Natural killer cell (primary cell): ENCODE measurements at regions not wholly inside any gene's neighbourhood (a gene's known extent, or its start where the extent isn't known, plus 50 kb on each side); places are given as distances from the start of the nearest gene placed in this dataset.

Experiments used
- ATAC-seq, 3 donors: fragments of 150-1000 bp in 2 of 3; fragments of 200-7000 bp in 1 of 3; cut with Tn5 transposase; 1 replicate in 1 of 3; 2 replicates in 2 of 3; pipeline ENCODE4 v1.10.0; 2021; ENCODE audit warnings: mild to moderate bottlenecking in 2 of 3, moderate library complexity in 2 of 3
- DNase-seq, 2 donors: peaks; one replicate each; pipeline versions ENCODE4 v3.0.0 to v3.0.0-alpha.2; 2013 to 2021; ENCODE audit warnings: mixed read lengths in 1 of 2
- H3K27ac ChIP-seq: one replicate; pipeline ENCODE4 v1.5.1; 2013; ENCODE audit warnings: mild to moderate bottlenecking, low read length
- H3K27me3 ChIP-seq: one replicate; pipeline ENCODE4 v1.6.1; 2013; ENCODE audit warnings: low read length; ENCODE audit not compliant: control insufficient read depth, insufficient read depth
- H3K36me3 ChIP-seq: one replicate; pipeline ENCODE4 v1.6.1; 2013; ENCODE audit warnings: low read length; ENCODE audit not compliant: control insufficient read depth, insufficient read depth
- H3K4me1 ChIP-seq: one replicate; pipeline ENCODE4 v1.6.1; 2013; ENCODE audit warnings: low read length; ENCODE audit not compliant: control insufficient read depth, insufficient read depth
- H3K4me3 ChIP-seq: one replicate; pipeline ENCODE4 v1.5.1; 2013; ENCODE audit warnings: low read length
- H3K9me3 ChIP-seq: one replicate; pipeline ENCODE4 v1.6.1; 2013; ENCODE audit warnings: low read length; ENCODE audit not compliant: control insufficient read depth, insufficient read depth
- H3K27ac Mint-ChIP-seq, 2 donors: one replicate each; pipeline ENCODE4 v1.8.0; 2022; ENCODE audit warnings: mild to moderate bottlenecking in 2 of 2, mixed read lengths in 2 of 2, moderate library complexity in 1 of 2
- H3K27me3 Mint-ChIP-seq, 2 donors: one replicate each; pipeline ENCODE4 v1.8.0; 2022; ENCODE audit warnings: low read depth in 2 of 2, mixed read lengths in 2 of 2
- H3K36me3 Mint-ChIP-seq: one replicate; pipeline ENCODE4 v1.8.0; 2022; ENCODE audit warnings: mixed read lengths
- H3K4me1 Mint-ChIP-seq, 2 donors: one replicate each; pipeline ENCODE4 v1.8.0; 2022; ENCODE audit warnings: mixed read lengths in 2 of 2
- H3K4me3 Mint-ChIP-seq: one replicate; pipeline ENCODE4 v1.8.0; 2022; ENCODE audit warnings: mild to moderate bottlenecking, moderate library complexity, mixed read lengths
- H3K9me3 Mint-ChIP-seq, 2 donors: one replicate each; pipeline ENCODE4 v1.8.0; 2022; ENCODE audit warnings: mixed read lengths in 2 of 2
- WGBS: methylation state at CpG from one replicate; pipeline ENCODE4 v1.1.7; 2013; ENCODE audit warnings: missing lambda C conversion rate; ENCODE audit not compliant: insufficient coverage; 5-methylcytosine and 5-hydroxymethylcytosine counted together
- intact Hi-C: fragments of 100-400 bp; cut with micrococcal nuclease; formaldehyde crosslinking; loops from one replicate; pipeline ENCODE4 v1.14.2; 2022
- TF ChIP-seq, protein P1 (sequence below): fragments of 200-600 bp; IDR thresholded peaks from one replicate; pipeline ENCODE4 v1.8.0; 2022; ENCODE audit warnings: antibody characterized with exemption

DNA sequence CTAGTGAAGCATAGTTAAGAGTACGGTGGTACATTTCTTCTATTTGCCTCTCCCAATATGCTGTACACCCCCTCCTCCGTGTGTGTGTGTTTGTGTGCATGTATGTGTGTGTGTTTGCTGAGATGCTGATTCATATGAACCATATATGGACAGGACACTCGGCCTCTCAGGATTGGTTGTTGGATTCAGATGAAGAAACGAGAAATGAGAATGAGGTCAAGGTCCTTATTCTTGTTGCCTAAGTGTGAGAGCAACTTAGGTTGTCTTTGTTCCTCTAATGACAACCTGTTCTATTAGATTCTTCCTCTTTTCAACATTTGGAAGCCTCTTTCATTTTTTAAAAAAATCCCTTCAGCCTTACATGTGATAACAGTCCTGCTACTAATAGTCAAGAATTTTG lies 1387.6 kb downstream of the STIM2 start:
- no peak overlapping the region for H3K27ac Mint-ChIP-seq
- ATAC-seq (no peak), DNase-seq (no peak)
- no peak overlapping the region for H3K4me3 ChIP-seq
- H3K36me3 ChIP-seq, result no peaks in the 10 kb centered on the region
- no peaks in the 10 kb centered on the region for H3K4me1 Mint-ChIP-seq
- no peaks in the 10 kb centered on the region for H3K27me3 Mint-ChIP-seq
- no peak overlapping the region for H3K27ac ChIP-seq
- H3K4me3 Mint-ChIP-seq, result no peak overlapping the region
- H3K9me3 ChIP-seq, result no peaks in the 10 kb centered on the region
- H3K9me3 Mint-ChIP-seq, result peaks cover 7 to 10% of the 10 kb centered on the region in 2 donors
- no peaks in the 10 kb centered on the region for H3K27me3 ChIP-seq
- WGBS, result 86% methylated on average over 3 of the region's 4 CpGs
- TF ChIP-seq, protein P1, sequence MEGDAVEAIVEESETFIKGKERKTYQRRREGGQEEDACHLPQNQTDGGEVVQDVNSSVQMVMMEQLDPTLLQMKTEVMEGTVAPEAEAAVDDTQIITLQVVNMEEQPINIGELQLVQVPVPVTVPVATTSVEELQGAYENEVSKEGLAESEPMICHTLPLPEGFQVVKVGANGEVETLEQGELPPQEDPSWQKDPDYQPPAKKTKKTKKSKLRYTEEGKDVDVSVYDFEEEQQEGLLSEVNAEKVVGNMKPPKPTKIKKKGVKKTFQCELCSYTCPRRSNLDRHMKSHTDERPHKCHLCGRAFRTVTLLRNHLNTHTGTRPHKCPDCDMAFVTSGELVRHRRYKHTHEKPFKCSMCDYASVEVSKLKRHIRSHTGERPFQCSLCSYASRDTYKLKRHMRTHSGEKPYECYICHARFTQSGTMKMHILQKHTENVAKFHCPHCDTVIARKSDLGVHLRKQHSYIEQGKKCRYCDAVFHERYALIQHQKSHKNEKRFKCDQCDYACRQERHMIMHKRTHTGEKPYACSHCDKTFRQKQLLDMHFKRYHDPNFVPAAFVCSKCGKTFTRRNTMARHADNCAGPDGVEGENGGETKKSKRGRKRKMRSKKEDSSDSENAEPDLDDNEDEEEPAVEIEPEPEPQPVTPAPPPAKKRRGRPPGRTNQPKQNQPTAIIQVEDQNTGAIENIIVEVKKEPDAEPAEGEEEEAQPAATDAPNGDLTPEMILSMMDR, result no peak
- intact Hi-C loops, result no loop called here
- peaks cover 12% of the 10 kb centered on the region for H3K36me3 Mint-ChIP-seq
- H3K4me1 ChIP-seq, result no peaks in the 10 kb centered on the region

DNA sequence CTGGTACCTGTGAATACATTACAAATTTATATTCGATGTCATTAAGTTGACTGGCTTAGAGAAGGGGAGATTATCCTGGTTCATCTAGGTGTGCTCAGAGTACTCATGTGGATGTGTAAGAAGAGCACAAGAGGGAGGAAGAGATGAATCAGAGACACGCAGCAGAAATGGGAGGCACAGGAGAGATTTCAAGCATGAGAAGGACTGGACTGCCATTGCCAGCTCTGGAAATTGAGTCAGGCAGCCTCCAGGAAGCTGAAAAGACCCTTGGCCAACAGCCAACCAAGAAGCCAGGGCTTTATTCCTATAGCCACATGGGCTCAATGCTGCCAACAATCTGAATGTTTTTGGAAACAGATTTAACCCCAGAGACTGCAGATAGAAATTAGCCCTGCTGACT lies 1390.0 kb downstream of the STIM2 start:
- no peak overlapping the region for H3K4me3 Mint-ChIP-seq

DNA sequence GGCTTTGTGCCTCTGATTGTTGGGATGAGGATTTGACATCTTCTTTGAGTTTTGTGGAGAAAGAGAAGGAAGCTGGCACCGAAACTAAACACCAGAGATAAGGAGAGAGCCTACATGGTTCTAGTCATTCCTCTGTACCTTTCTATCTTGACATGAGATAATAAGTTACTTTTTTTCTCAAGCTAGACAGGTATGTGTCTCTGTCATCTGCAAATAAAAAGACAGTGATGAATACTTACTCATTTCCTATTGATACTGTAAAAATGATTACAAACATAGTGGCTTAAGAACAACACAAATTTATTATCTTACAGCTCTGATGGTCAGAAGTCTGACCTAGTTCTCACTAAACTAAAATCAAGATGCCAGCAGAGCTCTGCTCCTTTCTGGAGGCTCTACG lies 1391.2 kb downstream of the STIM2 start:
- DNase-seq, result no peak
- no peak overlapping the region for H3K4me3 Mint-ChIP-seq

More for the DNA sequence above, 1390.0 kb downstream of the STIM2 start:
- Histone ChIP-seq H3K9me3 (peaks cover 6% of the 10 kb centered on the region), H3K27ac (no peak overlapping the region), H3K4me1 (no peaks in the 10 kb centered on the region), H3K4me3 (no peak overlapping the region), H3K36me3 (no peaks in the 10 kb centered on the region), H3K27me3 (no peaks in the 10 kb centered on the region)
- Mint-ChIP-seq H3K27ac (no peak overlapping the region), H3K27me3 (no peaks in the 10 kb centered on the region), H3K4me1 (no peaks in the 10 kb centered on the region), H3K9me3 (peaks cover 12 to 16% of the 10 kb centered on the region in 2 donors), H3K36me3 (peaks cover 15% of the 10 kb centered on the region)
- ATAC-seq (no peak), DNase-seq (no peak)
- 91% methylated on average over 2 of the region's 2 CpGs for WGBS
- intact Hi-C loops, result no loop called here
- TF ChIP-seq, protein P1, result no peak

DNA sequence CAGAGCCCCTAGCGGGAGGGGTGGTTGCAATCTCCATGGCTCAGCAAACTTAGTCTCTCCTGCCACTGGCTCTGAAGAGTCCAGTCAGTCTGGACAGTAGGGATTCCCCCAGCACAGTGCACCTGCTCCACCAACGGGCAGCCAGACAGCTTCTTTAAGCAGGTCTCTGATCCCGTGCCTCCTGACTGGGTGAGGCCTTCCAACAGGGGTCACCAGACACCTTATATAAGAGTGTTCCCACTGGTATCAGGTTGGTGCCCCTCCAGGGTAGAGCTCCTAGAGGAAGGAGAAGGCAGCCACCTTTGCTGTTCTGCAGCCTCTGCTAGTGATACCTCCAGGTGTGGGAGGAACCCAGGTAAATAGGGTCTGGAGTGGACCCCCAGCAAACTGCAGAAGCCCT lies 1393.4 kb downstream of the STIM2 start:
- WGBS, result 68% methylated on average over 3 of the region's 3 CpGs
- Mint-ChIP-seq H3K27me3 (no peaks in the 10 kb centered on the region), H3K9me3 (peaks cover 14 to 22% of the 10 kb centered on the region in 2 donors), H3K4me1 (no peaks in the 10 kb centered on the region), H3K36me3 (peaks cover 15% of the 10 kb centered on the region), H3K4me3 (no peak overlapping the region), H3K27ac (no peak overlapping the region)
- intact Hi-C loops, result no loop called here
- H3K36me3 ChIP-seq, result no peaks in the 10 kb centered on the region
- TF ChIP-seq, protein P1, result no peak
- no peak overlapping the region for H3K27ac ChIP-seq
- no peak for ATAC-seq
- H3K27me3 ChIP-seq, result no peaks in the 10 kb centered on the region
- no peaks in the 10 kb centered on the region for H3K4me1 ChIP-seq
- no peak for DNase-seq
- H3K4me3 ChIP-seq, result no peak overlapping the region
- peaks cover 6% of the 10 kb centered on the region for H3K9me3 ChIP-seq

More for the DNA sequence above, 1391.2 kb downstream of the STIM2 start:
- Mint-ChIP-seq H3K27me3 (no peaks in the 10 kb centered on the region), H3K4me1 (no peaks in the 10 kb centered on the region), H3K9me3 (peaks cover 16 to 22% of the 10 kb centered on the region in 2 donors), H3K36me3 (peaks cover 15% of the 10 kb centered on the region), H3K27ac (no peak overlapping the region)
- Histone ChIP-seq H3K9me3 (peaks cover 6% of the 10 kb centered on the region), H3K4me3 (no peak overlapping the region), H3K27ac (no peak overlapping the region), H3K36me3 (no peaks in the 10 kb centered on the region), H3K27me3 (no peaks in the 10 kb centered on the region), H3K4me1 (no peaks in the 10 kb centered on the region)
- intact Hi-C loops, result no loop called here
- WGBS, result 88% methylated on average over 2 of the region's 2 CpGs
- ATAC-seq, result no peak
- TF ChIP-seq, protein P1, result no peak
